GM21717 (cell line): ENCODE measurements at regions not wholly inside any gene's neighbourhood (a gene's known extent, or its start where the extent isn't known, plus 50 kb on each side); places are given as distances from the start of the nearest gene placed in this dataset.
A peak's percentile ranks its signal among the peaks of the same experiment; 100 is the strongest.
"Not testable (repeated sequence)": the region's sequence is repeated elsewhere in the genome, so short reads cannot be mapped to it uniquely, and the experiment has no call there.

Experiments used
- ATAC-seq: cut with Tn5 transposase; IDR thresholded peaks from one replicate; pipeline ENCODE4 v1.9.1; 2021; ENCODE audit warnings: mild to moderate bottlenecking, moderate library complexity; ENCODE audit not compliant: unreplicated experiment

GRCh38 chr6:85866758-85867401 lies 224.2 kb upstream of the SYNCRIP start:
- no peak for ATAC-seq

GRCh38 chr6:85866370-85866730 lies 223.7 kb upstream of the SYNCRIP start:
- peak; percentile 3 for ATAC-seq

- ATAC-seq = peak; percentile 56
These were observed 223.0 kb upstream of the SYNCRIP start for GRCh38 chr6:85865420-85866369.

GRCh38 chr6:85864453-85865401 lies 222.0 kb upstream of the SYNCRIP start:
- no peak for ATAC-seq

GRCh38 chr6:85856235-85856634 lies 213.5 kb upstream of the SYNCRIP start:
- ATAC-seq = no peak

GRCh38 chr6:85838351-85839119 lies 195.8 kb upstream of the SYNCRIP start:
- ATAC-seq = not testable (repeated sequence)

GRCh38 chr6:85828973-85829372 lies 186.3 kb upstream of the SYNCRIP start:
- no peak for ATAC-seq

GRCh38 chr6:85826997-85827396 lies 184.3 kb upstream of the SYNCRIP start:
- no peak for ATAC-seq

- ATAC-seq = no peak
These were observed 181.6 kb upstream of the SYNCRIP start for GRCh38 chr6:85824329-85824728.

- ATAC-seq = no peak
These were observed 167.9 kb upstream of the SYNCRIP start for GRCh38 chr6:85810558-85810957.

GRCh38 chr6:85803721-85804120 lies 161.0 kb upstream of the SYNCRIP start:
- no peak for ATAC-seq

- no peak for ATAC-seq
These were observed 159.5 kb upstream of the SYNCRIP start for GRCh38 chr6:85802162-85802561.

GRCh38 chr6:85798931-85799652 lies 156.4 kb upstream of the SYNCRIP start:
- ATAC-seq = no peak

GRCh38 chr6:85797993-85798392 lies 155.3 kb upstream of the SYNCRIP start:
- no peak for ATAC-seq

- no peak for ATAC-seq
These were observed 153.3 kb upstream of the SYNCRIP start for GRCh38 chr6:85795945-85796344.

- no peak for ATAC-seq
These were observed 149.6 kb upstream of the SYNCRIP start for GRCh38 chr6:85792254-85792653.

GRCh38 chr6:85775883-85776282 lies 133.2 kb upstream of the SYNCRIP start:
- no peak for ATAC-seq

- no peak for ATAC-seq
These were observed 130.0 kb upstream of the SYNCRIP start for GRCh38 chr6:85772641-85773040.

- ATAC-seq = no peak
These were observed 129.3 kb upstream of the SYNCRIP start for GRCh38 chr6:85771925-85772430.
